Activated CD4-positive, alpha-beta T cell treated with anti-CD3 and anti-CD28 coated beads, Interleukin-2, amount 50 U/mL, for 4 hours (primary cell): ENCODE measurements at regions not wholly inside any gene's neighbourhood (a gene's known extent, or its start where the extent isn't known, plus 50 kb on each side); places are given as distances from the start of the nearest gene placed in this dataset.
A peak's percentile ranks its signal among the peaks of the same experiment; 100 is the strongest.

ENCODE experiments used
- DNase-seq, 2 experiments: peaks; one replicate each; pipeline ENCODE4 v3.0.0-alpha.2; 2020

GRCh38 chr5:168204165-168204564, 87.3 kb upstream of the WWC1 start:
- no peak for DNase-seq

DNA sequence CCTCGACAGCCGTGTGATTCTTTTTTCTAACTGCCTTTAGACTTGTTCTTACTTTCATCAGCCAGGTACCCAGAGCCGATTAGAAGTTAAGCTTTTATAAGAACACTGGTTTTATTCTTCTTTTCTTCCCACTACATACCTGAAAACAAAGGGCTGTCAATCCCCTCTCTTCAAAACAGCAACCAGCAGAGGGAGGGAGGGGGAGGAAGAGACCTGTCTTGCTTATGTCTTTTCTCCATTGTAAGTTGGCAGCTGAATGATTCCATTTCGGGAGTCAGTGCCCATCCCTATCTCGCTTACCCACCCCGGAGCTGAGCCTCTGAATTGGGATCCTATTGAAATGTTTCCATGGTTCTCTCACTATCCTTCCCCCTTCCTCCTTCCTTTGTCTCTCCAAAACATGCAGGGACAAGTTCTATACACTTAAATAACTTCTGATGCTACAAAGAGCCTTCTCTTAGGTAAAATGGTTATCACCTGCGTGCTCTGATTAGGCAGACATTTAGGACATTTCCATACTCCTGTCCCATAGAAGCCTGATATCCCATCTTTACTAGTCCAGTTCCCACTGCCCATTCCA, 83.9 kb upstream of the WWC1 start:
- DNase-seq, result no peak

- no peak for DNase-seq
Observed at GRCh38 chr5:168209244-168209995, 82.0 kb upstream of the WWC1 start.

DNA sequence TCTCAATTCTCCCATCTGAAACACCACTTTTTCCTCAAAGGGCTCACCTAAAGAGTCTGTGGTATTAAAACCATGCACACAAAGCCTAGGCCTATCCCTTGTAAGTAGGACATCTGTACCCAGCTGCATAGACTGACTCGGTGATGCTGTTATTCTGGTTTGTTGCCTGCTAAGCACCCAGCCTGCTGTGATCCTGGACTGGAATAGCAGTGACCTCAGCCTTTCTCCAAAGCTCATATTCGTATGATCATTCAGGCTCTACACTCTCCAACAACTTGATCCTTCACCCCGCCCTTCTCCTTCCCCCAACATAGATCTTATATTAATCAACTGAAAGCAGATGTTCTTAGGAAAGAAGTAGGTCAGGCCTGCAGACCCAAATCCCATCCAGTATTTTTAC, 81.4 kb upstream of the WWC1 start:
- DNase-seq, result no peak

DNA sequence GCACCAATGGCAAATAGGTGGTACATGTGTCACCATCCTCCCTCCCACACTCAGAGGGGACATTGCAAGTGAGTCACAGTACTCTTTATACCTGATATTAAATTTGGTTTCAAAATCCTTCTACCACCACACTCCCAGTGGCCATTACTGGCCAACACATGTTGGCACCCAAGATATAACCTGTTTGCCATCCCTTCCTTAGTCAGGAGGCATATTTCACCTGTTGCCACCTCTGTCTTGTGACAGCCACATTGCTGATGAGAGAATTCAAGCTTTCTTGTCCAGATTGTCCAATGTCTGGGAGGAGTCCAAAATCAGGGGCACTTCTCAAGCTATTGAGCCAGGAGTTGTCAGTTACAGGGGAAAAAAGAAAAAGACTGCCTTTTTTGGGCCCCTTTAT, 80.2 kb upstream of the WWC1 start:
- DNase-seq, result no peak

DNA sequence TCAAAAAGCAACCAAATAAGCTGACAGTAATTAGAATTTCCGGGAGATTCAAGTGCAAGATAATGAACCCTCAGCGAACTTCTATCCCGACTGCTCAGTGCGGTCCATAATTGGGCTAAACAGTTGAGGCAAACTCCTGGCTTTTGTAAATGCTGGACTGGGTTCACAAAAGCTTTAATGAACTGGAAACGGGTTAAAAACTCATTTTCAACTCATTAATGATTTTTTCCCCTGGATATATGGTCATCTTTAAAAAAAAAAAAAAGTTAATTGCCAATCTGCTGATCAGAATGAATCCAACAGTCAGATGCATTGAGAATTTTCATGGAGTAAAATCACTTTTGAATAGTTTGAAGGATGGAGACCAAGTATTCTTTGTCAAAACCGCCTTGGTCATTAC, 79.5 kb upstream of the WWC1 start:
- DNase-seq, result no peak

DNA sequence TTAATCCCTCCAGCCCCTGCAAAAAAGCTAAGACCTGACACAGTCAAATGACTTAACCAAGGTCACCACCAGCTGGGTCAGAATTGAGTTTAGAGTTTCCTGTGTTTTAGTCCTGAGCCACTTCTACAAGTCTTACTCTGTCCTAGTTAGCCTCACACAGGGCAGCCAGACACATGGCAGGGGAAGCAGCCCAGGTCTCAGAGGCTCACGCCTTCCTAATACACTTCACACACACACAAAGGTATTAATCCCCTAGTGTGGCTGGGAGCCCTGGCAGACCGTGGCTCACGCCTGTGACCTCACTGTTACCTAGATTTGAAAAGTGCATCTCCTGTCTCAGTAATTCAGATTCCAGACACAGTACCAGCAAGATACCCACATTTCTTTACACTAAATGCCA, 77.4 kb upstream of the WWC1 start:
- no peak for DNase-seq

DNA sequence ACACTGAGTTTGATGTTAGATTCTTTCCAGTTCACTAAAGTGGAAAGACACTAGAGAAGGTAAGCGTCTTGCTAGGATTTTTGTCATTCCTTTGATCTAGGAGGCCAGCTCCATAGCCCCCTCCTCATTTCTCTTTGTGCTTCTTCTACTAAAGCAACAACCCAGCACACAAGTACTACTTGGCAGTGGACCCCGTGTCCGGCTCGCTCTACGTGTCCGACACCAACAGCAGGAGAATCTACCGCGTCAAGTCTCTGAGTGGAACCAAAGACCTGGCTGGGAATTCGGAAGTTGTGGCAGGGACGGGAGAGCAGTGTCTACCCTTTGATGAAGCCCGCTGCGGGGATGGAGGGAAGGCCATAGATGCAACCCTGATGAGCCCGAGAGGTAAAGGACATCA, 76.6 kb upstream of the WWC1 start:
- DNase-seq, result no peak

DNA sequence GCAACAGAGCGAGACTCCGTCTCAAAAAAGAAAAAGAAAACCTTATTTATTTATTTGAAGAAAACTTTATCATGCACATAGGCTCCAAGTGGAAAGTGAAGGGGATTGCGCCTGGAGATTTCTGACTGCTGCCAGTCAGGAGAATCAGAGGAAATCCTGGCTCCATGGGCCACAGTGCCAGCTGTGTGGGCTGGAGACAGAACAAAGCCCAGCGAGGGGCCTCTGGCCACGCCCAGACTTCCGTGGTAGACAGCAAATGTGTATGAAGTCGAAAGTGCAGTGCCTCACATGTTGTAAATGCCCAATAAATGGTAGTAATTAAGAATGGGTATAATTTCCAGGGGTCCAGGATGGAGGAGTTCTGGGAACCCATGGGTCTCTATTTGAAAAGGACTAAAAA, 75.8 kb upstream of the WWC1 start:
- DNase-seq, result no peak

DNA sequence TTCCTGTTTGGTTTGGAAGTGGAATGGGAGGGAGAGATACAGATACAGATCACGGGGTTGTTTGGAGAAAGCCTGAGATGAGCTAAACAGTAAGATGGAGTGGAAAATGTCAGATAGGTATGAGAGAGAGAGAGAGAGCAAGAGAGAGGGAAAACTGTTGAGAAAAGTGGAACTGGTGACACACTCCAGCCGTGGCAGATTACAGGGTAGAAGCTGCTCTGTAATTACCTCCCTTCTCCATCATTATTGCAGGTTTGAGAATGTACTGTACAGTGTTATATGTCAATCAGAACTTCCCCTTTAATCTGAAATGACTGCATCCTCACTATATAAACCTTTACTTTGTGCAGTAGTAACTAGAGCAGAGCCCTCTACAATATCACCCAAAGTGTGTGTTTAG, 74.5 kb upstream of the WWC1 start:
- no peak for DNase-seq

- no peak for DNase-seq
Observed at GRCh38 chr5:168217497-168217896, 73.9 kb upstream of the WWC1 start.

GRCh38 chr5:168218746-168219145, 72.7 kb upstream of the WWC1 start:
- DNase-seq, result no peak

GRCh38 chr5:168219515-168220410, 71.7 kb upstream of the WWC1 start:
- DNase-seq, result peak in 1 of 2 experiments; percentile 3

DNA sequence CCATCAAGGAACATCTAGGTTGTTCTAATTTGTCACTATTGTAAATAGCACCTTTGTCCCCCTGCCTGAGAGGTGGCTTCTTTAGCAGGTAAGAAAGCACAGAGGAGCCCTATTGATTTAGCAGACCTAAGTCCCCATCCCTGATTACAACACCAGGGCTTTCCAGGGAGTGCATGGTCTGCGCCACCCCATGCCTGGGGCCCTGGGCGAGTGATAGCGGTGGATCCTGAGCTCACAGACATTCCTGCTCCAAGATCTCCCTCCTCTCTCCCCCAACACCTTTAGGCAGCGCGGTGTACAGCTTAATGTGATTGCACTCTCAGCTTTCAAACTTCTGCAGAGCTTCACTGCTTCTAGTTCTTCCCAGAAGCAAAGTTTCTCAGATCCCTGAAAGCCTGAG, 67.4 kb upstream of the WWC1 start:
- no peak for DNase-seq

GRCh38 chr5:168226012-168226411, 65.4 kb upstream of the WWC1 start:
- DNase-seq, result no peak

GRCh38 chr5:168227001-168227400, 64.4 kb upstream of the WWC1 start:
- peak in 1 of 2 experiments; percentile 2 for DNase-seq

GRCh38 chr5:168227973-168228615, 63.4 kb upstream of the WWC1 start:
- no peak for DNase-seq

- no peak for DNase-seq
Observed at GRCh38 chr5:168228668-168229067, 62.8 kb upstream of the WWC1 start.

- DNase-seq, result no peak
Observed at GRCh38 chr5:168234133-168234532, 57.3 kb upstream of the WWC1 start.

DNA sequence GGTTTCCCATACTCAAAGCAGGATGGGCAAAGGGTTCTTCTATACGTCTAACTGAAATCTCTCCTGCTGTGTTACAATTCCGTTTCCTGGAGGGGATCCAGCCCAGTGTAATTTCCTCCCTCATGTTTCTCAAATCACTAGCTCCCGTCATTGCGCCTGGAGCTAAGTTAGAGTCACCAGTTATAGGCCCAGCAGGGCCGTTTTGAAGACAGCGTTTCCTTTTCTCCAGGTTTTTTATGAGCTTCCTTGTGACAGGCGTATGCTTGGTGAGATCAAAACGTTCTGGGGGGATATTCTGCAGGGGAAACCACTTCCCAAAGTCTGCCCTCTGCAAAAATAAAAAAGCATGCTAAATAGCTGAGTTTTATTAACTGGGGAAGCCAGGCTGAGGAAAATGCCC, 53.0 kb upstream of the WWC1 start:
- no peak for DNase-seq

DNA sequence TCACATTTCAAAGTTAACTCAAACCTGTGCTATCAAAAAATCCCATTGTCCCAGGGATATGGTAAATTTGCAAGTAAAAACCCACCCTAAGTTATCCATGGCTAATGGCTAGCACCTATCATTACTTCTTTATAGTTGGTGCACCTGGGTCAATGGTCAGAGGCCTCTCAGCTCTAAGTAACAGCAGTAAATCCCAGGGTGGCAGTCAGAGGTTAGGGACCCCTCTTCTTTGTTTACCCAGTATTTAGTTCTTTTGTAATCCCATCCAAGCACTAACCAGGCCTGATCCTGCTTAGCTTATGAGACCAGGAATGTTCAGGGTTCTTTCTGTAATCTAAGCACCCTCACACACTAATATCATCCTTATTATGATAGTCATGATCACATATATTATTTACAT, 52.1 kb upstream of the WWC1 start:
- DNase-seq, result no peak
